H1 (cell line): ENCODE measurements at regions not wholly inside any gene's neighbourhood (a gene's known extent, or its start where the extent isn't known, plus 50 kb on each side); places are given as distances from the start of the nearest gene placed in this dataset.
"Not testable (repeated sequence)": the region's sequence is repeated elsewhere in the genome, so short reads cannot be mapped to it uniquely, and the experiment has no call there.

ENCODE experiments used
- CTCF ChIP-seq, 3 experiments: IDR thresholded peaks; 1 replicate in 2 of 3; 2 replicates in 1 of 3; pipeline versions ENCODE4 v1.5.1 to v1.6.1; 2011; ENCODE audit warnings: low read length in 3 of 3, mild to moderate bottlenecking in 3 of 3, inconsistent platforms in 2 of 3, low read depth in 1 of 3, moderate library complexity in 1 of 3; ENCODE audit not compliant: insufficient read depth in 1 of 3; ENCODE audit errors: control extremely low read depth in 1 of 3
- EGR1 ChIP-seq: IDR thresholded peaks from 2 replicates; pipeline ENCODE4 v1.6.1; 2011; ENCODE audit warnings: low read depth, low read length, borderline replicate concordance
- EP300 ChIP-seq, 2 experiments: IDR thresholded peaks; 1 replicate in 1 of 2; 2 replicates in 1 of 2; pipeline ENCODE4 v1.6.1; 2011 to 2012; ENCODE audit warnings: low read depth in 2 of 2, low read length in 2 of 2, mild to moderate bottlenecking in 2 of 2, borderline replicate concordance in 1 of 2, inconsistent platforms in 1 of 2, moderate library complexity in 1 of 2
- EZH2 ChIP-seq: fragments of 200-600 bp; sonication (generic); IDR thresholded peaks from 2 replicates; pipeline ENCODE4 v1.7.1; 2012; ENCODE audit warnings: low read depth, mild to moderate bottlenecking, moderate library complexity, low read length, inconsistent platforms; ENCODE audit not compliant: severe bottlenecking
- HDAC6 ChIP-seq: IDR thresholded peaks from one replicate; pipeline ENCODE4 v1.7.1; 2012; ENCODE audit warnings: low read depth, mild to moderate bottlenecking, inconsistent platforms, low read length, moderate library complexity
- PHF8 ChIP-seq: fragments of 200-600 bp; sonication (generic); conservative IDR thresholded peaks from 2 replicates; pipeline ENCODE4 v1.7.1; 2012; ENCODE audit warnings: low read depth, mild to moderate bottlenecking, inconsistent platforms, low read length, moderate library complexity
- POLR2A ChIP-seq, 2 experiments: IDR thresholded peaks; 1 replicate in 1 of 2; 2 replicates in 1 of 2; pipeline ENCODE4 v1.6.1; 2011; ENCODE audit warnings: low read depth in 2 of 2, low read length in 2 of 2, mild to moderate bottlenecking in 2 of 2; ENCODE audit errors: control extremely low read depth in 1 of 2
- RAD21 ChIP-seq, 2 experiments: IDR thresholded peaks in 1 of 2; conservative IDR thresholded peaks in 1 of 2; 2 replicates each; pipeline ENCODE4 v1.6.1; 2011; ENCODE audit warnings: low read depth in 2 of 2, low read length in 2 of 2, improper control_type of control experiment in 1 of 2, inconsistent platforms in 1 of 2, mild to moderate bottlenecking in 1 of 2, moderate library complexity in 1 of 2
- SIN3A ChIP-seq, 2 experiments: IDR thresholded peaks in 1 of 2; conservative IDR thresholded peaks in 1 of 2; 2 replicates each; pipeline ENCODE4 v1.6.1; 2011 to 2012; ENCODE audit warnings: low read length in 2 of 2, improper control_type of control experiment in 1 of 2, low read depth in 1 of 2, mild to moderate bottlenecking in 1 of 2
- YY1 ChIP-seq: IDR thresholded peaks from 2 replicates; pipeline ENCODE4 v1.6.1; 2011; ENCODE audit warnings: low read depth, mild to moderate bottlenecking, low read length
- ZNF274 ChIP-seq: IDR thresholded peaks from 2 replicates; pipeline ENCODE4 v1.7.0; 2012; ENCODE audit warnings: low read length, borderline replicate concordance; ENCODE audit errors: extremely low read depth

GRCh38 chr3:147712758-147713157 is 303.6 kb downstream of the ZIC1 start:
- not testable (repeated sequence) for TF ChIP-seq POLR2A (IDR thresholded peaks at IDR 0.05; ENCODE audit: control extremely low read depth in 1 of 2, low read depth in 2 of 2, low read length in 2 of 2); RAD21 (IDR thresholded peaks at IDR 0.05 in 1 of 2, conservative IDR thresholded peaks at IDR 0.05 in 1 of 2; ENCODE audit: low read depth in 2 of 2, low read length in 2 of 2); CTCF (IDR thresholded peaks at IDR 0.05; ENCODE audit: control extremely low read depth in 1 of 3, insufficient read depth in 1 of 3, low read depth in 1 of 3, low read length in 3 of 3); EP300 (IDR thresholded peaks at IDR 0.05; ENCODE audit: borderline replicate concordance in 1 of 2, low read depth in 2 of 2, low read length in 2 of 2); ZNF274; HDAC6; YY1; EZH2; EGR1; PHF8; SIN3A (conservative IDR thresholded peaks at IDR 0.05 in 1 of 2, IDR thresholded peaks at IDR 0.05 in 1 of 2; ENCODE audit: low read depth in 1 of 2, low read length in 2 of 2)
